ENCODE measurements at regions not wholly inside any gene's neighbourhood (a gene's known extent, or its start where the extent isn't known, plus 50 kb on each side); places are given as distances from the start of the nearest gene placed in this dataset.

DNA sequence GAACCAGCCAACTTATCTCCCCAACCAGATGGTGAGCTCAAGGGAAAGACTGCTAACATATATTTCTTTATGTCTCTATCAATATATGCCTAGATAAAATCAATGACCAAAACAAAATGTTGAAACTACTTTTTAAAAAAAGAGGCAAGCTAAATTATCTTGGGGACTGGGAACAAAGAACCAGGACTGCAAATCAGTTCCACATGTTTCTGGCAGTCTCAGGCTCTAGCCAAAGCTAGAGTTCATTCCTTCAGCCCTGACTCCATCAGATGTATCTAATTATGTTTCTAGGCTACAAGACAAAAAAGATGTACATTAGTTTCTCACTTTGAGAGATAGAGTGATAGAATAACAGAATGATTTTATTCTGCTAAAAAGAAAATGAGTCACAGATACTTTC, 1290.3 kb upstream of the SORCS1 start:
- ChIA-PET CTCF (no interaction called here), POLR2A (no interaction called here)
- no peak overlapping the region for H3K27ac ChIP-seq
- TF ChIP-seq TP53 (CRISPR knock-in tag; IDR thresholded peaks at IDR 0.05), result no peak
- no peak for TF ChIP-seq JUNB (IDR thresholded peaks at IDR 0.05)
- no peak for TF ChIP-seq HOXA7 (CRISPR knock-in tag; IDR thresholded peaks at IDR 0.05)
- TF ChIP-seq POLR2A (IDR thresholded peaks at IDR 0.05; ENCODE audit: low read length), result no peak
- TF ChIP-seq RARB (CRISPR knock-in tag; IDR thresholded peaks at IDR 0.05), result no peak
- TF ChIP-seq ESRRA (IDR thresholded peaks at IDR 0.05; ENCODE audit: borderline replicate concordance, low read length), result no peak
- no peak for TF ChIP-seq KDM5A (IDR thresholded peaks at IDR 0.05)
- TF ChIP-seq RCOR1 (IDR thresholded peaks at IDR 0.05; ENCODE audit: low read depth, low read length), result no peak
- no peak for TF ChIP-seq ZSCAN20 (CRISPR knock-in tag; IDR thresholded peaks at IDR 0.05)
- no peak for TF ChIP-seq FOSL2 (IDR thresholded peaks at IDR 0.05)
- no peak for TF ChIP-seq FOSL2 (CRISPR knock-in tag; IDR thresholded peaks at IDR 0.05)
- TF ChIP-seq, protein P1, sequence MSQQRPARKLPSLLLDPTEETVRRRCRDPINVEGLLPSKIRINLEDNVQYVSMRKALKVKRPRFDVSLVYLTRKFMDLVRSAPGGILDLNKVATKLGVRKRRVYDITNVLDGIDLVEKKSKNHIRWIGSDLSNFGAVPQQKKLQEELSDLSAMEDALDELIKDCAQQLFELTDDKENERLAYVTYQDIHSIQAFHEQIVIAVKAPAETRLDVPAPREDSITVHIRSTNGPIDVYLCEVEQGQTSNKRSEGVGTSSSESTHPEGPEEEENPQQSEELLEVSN (IDR thresholded peaks at IDR 0.05; ENCODE audit: borderline replicate concordance, low read depth), result no peak
- TF ChIP-seq, protein P2, sequence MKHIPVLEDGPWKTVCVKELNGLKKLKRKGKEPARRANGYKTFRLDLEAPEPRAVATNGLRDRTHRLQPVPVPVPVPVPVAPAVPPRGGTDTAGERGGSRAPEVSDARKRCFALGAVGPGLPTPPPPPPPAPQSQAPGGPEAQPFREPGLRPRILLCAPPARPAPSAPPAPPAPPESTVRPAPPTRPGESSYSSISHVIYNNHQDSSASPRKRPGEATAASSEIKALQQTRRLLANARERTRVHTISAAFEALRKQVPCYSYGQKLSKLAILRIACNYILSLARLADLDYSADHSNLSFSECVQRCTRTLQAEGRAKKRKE (CRISPR knock-in tag; IDR thresholded peaks at IDR 0.05; ENCODE audit: low read depth), result no peak
- TF ChIP-seq JUN (IDR thresholded peaks at IDR 0.05), result no peak
- TF ChIP-seq FOSB (CRISPR knock-in tag; IDR thresholded peaks at IDR 0.05), result no peak
- no peak for TF ChIP-seq CHD2 (IDR thresholded peaks at IDR 0.05; ENCODE audit: low read length, partially characterized antibody)
- TF ChIP-seq, protein P3, sequence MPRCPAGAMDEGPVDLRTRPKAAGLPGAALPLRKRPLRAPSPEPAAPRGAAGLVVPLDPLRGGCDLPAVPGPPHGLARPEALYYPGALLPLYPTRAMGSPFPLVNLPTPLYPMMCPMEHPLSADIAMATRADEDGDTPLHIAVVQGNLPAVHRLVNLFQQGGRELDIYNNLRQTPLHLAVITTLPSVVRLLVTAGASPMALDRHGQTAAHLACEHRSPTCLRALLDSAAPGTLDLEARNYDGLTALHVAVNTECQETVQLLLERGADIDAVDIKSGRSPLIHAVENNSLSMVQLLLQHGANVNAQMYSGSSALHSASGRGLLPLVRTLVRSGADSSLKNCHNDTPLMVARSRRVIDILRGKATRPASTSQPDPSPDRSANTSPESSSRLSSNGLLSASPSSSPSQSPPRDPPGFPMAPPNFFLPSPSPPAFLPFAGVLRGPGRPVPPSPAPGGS (IDR thresholded peaks at IDR 0.05), result no peak
- TF ChIP-seq RFX5 (IDR thresholded peaks at IDR 0.05), result no peak
- no peak for TF ChIP-seq MAZ (IDR thresholded peaks at IDR 0.05; ENCODE audit: borderline replicate concordance, low read depth, low read length)
- no peaks in the 10 kb centered on the region for H3K4me1 ChIP-seq
- FAIRE-seq (no peak), ATAC-seq (no peak), DNase-seq (ENCODE audit: low read depth in 1 of 2, low spot score in 1 of 2) (no peak)
- no peaks in the 10 kb centered on the region for H3K9me3 ChIP-seq
- no peak overlapping the region for H3K4me3 ChIP-seq
- no peak overlapping the region for H3K4me2 ChIP-seq

DNA sequence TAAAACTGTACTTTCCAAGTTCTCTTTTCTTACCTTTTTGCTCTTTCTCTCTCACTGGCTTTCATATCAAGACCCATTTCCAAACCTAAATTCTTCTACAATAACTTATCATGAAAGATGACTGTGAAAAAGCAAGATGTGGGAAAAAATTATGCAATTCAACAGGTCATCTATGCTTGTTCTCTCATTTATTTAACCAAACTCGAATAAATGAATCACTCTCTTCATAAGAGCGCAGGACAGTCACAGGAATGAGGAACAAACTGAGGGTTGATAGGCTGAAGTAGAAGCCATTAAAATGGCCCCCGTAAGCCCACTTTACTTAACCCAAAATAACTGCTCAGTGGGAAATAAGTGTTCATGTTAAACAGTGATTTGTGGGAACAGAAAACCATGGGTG, 1289.7 kb upstream of the SORCS1 start:
- TF ChIP-seq ZC3H11A (IDR thresholded peaks at IDR 0.05) (no peak), JUNB (IDR thresholded peaks at IDR 0.05) (no peak), NR3C1 (IDR thresholded peaks at IDR 0.05) (no peak), NPAS2 (CRISPR knock-in tag; IDR thresholded peaks at IDR 0.05; ENCODE audit: borderline replicate concordance) (no peak), POLR2AphosphoS2 (conservative IDR thresholded peaks at IDR 0.05; ENCODE audit: low read length) (no peak), KDM5A (IDR thresholded peaks at IDR 0.05) (no peak), MAFK (IDR thresholded peaks at IDR 0.05; ENCODE audit: partially characterized antibody) (no peak)
- TF ChIP-seq, protein P4, sequence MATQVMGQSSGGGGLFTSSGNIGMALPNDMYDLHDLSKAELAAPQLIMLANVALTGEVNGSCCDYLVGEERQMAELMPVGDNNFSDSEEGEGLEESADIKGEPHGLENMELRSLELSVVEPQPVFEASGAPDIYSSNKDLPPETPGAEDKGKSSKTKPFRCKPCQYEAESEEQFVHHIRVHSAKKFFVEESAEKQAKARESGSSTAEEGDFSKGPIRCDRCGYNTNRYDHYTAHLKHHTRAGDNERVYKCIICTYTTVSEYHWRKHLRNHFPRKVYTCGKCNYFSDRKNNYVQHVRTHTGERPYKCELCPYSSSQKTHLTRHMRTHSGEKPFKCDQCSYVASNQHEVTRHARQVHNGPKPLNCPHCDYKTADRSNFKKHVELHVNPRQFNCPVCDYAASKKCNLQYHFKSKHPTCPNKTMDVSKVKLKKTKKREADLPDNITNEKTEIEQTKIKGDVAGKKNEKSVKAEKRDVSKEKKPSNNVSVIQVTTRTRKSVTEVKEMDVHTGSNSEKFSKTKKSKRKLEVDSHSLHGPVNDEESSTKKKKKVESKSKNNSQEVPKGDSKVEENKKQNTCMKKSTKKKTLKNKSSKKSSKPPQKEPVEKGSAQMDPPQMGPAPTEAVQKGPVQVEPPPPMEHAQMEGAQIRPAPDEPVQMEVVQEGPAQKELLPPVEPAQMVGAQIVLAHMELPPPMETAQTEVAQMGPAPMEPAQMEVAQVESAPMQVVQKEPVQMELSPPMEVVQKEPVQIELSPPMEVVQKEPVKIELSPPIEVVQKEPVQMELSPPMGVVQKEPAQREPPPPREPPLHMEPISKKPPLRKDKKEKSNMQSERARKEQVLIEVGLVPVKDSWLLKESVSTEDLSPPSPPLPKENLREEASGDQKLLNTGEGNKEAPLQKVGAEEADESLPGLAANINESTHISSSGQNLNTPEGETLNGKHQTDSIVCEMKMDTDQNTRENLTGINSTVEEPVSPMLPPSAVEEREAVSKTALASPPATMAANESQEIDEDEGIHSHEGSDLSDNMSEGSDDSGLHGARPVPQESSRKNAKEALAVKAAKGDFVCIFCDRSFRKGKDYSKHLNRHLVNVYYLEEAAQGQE (IDR thresholded peaks at IDR 0.05), result no peak
- H3K9me3 ChIP-seq, result no peaks in the 10 kb centered on the region
- FAIRE-seq (no peak), ATAC-seq (no peak), DNase-seq (ENCODE audit: low read depth in 1 of 2, low spot score in 1 of 2) (no peak)
- ChIA-PET POLR2A (no interaction called here), CTCF (no interaction called here)
- no peak overlapping the region for H3K4me3 ChIP-seq
- 1% methylated on average over 3 of the region's 3 CpGs for WGBS (ENCODE audit: missing lambda C conversion rate)
- no peaks in the 10 kb centered on the region for H3K4me1 ChIP-seq
- H3K4me2 ChIP-seq, result no peak overlapping the region
- no peak overlapping the region for H3K27ac ChIP-seq
